Esophagus muscularis mucosa (tissue), 4 donors: ENCODE measurements at regions not wholly inside any gene's neighbourhood (a gene's known extent, or its start where the extent isn't known, plus 50 kb on each side); places are given as distances from the start of the nearest gene placed in this dataset.

Experiments used
- EP300 ChIP-seq: sonication (generic); formaldehyde crosslinking; IDR thresholded peaks from one replicate; pipeline ENCODE4 v1.6.1; 2017; ENCODE audit warnings: antibody characterized with exemption
- POLR2A ChIP-seq: fragments of 450-650 bp; IDR thresholded peaks from one replicate; pipeline ENCODE4 v1.6.1; 2017; ENCODE audit warnings: antibody characterized with exemption, moderate library complexity, mild to moderate bottlenecking, low read depth
- POLR2AphosphoS5 ChIP-seq, 2 donors: sonication (generic); formaldehyde crosslinking; IDR thresholded peaks; one replicate each; pipeline ENCODE4 v1.6.1; 2017; ENCODE audit warnings: antibody characterized with exemption in 2 of 2
- TF ChIP-seq, protein P1 (sequence below), 3 experiments: fragments of 200-600 bp in 2 of 3; fragments of 450-650 bp in 1 of 3; sonication (generic) in 2 of 3; IDR thresholded peaks; one replicate each; pipeline ENCODE4 v1.5.1; 2017 to 2019; ENCODE audit warnings: antibody characterized with exemption in 3 of 3, mild to moderate bottlenecking in 2 of 3, moderate library complexity in 1 of 3

DNA sequence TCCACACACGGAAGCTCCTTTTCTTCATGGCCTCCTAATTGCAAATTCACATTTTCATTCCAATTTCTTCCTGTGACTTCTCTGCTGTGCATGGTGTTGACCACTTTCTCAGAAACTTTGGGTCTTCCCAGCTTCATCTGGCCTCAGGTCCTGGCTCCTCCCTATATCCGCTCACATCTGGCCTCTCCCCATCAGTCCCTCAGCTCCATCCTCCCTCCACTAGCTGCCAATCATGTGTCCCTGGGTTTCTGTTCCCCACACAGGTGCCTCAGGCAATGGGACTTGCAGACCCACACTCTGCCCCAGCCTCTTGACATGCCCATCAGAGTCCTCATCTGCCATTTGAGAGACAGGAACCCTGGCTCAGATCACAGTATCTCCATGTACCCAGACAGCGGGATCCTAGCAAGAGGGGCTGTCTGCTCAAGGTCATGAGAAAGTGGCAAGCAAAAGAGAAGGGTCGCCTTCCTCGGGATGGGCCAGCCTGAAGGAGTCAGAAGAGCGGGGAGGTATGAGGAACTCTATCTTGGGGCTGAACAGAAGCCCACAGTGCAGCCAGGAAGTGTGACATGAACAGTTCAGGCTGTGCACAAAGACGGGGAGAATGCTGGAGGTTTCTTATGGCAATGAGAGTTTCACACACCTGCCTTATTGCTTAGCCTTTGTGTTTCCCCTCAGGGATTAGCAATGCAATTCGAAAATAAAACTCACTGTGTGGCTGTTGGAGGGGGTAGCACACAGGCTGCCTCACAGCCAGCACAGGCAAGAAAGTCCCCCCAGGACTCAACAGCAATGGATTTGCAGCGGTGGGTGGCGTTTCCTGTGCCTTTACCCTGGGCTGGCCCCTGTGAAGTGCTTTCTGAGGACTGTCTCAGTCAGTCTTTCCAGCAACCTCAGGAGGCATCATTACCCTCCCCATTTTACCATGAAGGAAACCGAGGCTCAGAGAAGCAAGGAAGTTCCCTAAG, 69.5 kb downstream of the COPS8 start:
- TF ChIP-seq, protein P1, sequence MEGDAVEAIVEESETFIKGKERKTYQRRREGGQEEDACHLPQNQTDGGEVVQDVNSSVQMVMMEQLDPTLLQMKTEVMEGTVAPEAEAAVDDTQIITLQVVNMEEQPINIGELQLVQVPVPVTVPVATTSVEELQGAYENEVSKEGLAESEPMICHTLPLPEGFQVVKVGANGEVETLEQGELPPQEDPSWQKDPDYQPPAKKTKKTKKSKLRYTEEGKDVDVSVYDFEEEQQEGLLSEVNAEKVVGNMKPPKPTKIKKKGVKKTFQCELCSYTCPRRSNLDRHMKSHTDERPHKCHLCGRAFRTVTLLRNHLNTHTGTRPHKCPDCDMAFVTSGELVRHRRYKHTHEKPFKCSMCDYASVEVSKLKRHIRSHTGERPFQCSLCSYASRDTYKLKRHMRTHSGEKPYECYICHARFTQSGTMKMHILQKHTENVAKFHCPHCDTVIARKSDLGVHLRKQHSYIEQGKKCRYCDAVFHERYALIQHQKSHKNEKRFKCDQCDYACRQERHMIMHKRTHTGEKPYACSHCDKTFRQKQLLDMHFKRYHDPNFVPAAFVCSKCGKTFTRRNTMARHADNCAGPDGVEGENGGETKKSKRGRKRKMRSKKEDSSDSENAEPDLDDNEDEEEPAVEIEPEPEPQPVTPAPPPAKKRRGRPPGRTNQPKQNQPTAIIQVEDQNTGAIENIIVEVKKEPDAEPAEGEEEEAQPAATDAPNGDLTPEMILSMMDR (IDR thresholded peaks at IDR 0.05) = no peak
- TF ChIP-seq EP300 = no peak
- no peak for TF ChIP-seq POLR2A
- TF ChIP-seq POLR2AphosphoS5 (IDR thresholded peaks at IDR 0.05) = no peak
